GM18858 (cell line): ENCODE measurements at regions not wholly inside any gene's neighbourhood (a gene's known extent, or its start where the extent isn't known, plus 50 kb on each side); places are given as distances from the start of the nearest gene placed in this dataset.
"Not testable (repeated sequence)": the region's sequence is repeated elsewhere in the genome, so short reads cannot be mapped to it uniquely, and the experiment has no call there.

ENCODE experiments used
- ATAC-seq: cut with Tn5 transposase; IDR thresholded peaks from one replicate; pipeline ENCODE4 v1.9.1; 2021; ENCODE audit not compliant: unreplicated experiment

GRCh38 chr11:39678996-39679395 lies 1780.5 kb downstream of the LRRC4C start:
- ATAC-seq, result no peak

- ATAC-seq, result no peak
Measured at GRCh38 chr11:39675171-39675570, 1784.3 kb downstream of the LRRC4C start.

GRCh38 chr11:39674761-39675160 lies 1784.7 kb downstream of the LRRC4C start:
- no peak for ATAC-seq

GRCh38 chr11:39674024-39674423 lies 1785.4 kb downstream of the LRRC4C start:
- no peak for ATAC-seq

- ATAC-seq, result no peak
Measured at GRCh38 chr11:39668640-39669039, 1790.8 kb downstream of the LRRC4C start.

GRCh38 chr11:39664023-39664422 lies 1795.4 kb downstream of the LRRC4C start:
- ATAC-seq, result no peak

GRCh38 chr11:39661890-39662289 lies 1797.6 kb downstream of the LRRC4C start:
- no peak for ATAC-seq

- no peak for ATAC-seq
Measured at GRCh38 chr11:39651857-39652461, 1807.5 kb downstream of the LRRC4C start.

- ATAC-seq, result no peak
Measured at GRCh38 chr11:39641751-39642150, 1817.7 kb downstream of the LRRC4C start.

GRCh38 chr11:39630365-39630764 lies 1829.1 kb downstream of the LRRC4C start:
- ATAC-seq, result no peak

- no peak for ATAC-seq
Measured at GRCh38 chr11:39628311-39628710, 1831.1 kb downstream of the LRRC4C start.

- ATAC-seq, result not testable (repeated sequence)
Measured at GRCh38 chr11:39620309-39620708, 1839.1 kb downstream of the LRRC4C start.

- no peak for ATAC-seq
Measured at GRCh38 chr11:39617971-39618370, 1841.5 kb downstream of the LRRC4C start.

- no peak for ATAC-seq
Measured at GRCh38 chr11:39589391-39589790, 1870.1 kb downstream of the LRRC4C start.

GRCh38 chr11:39586036-39586435 lies 1873.4 kb downstream of the LRRC4C start:
- ATAC-seq, result no peak

- no peak for ATAC-seq
Measured at GRCh38 chr11:39571081-39571480, 1888.4 kb downstream of the LRRC4C start.

GRCh38 chr11:39570526-39570925 lies 1888.9 kb downstream of the LRRC4C start:
- ATAC-seq, result no peak

- ATAC-seq, result no peak
Measured at GRCh38 chr11:39569789-39570188, 1889.7 kb downstream of the LRRC4C start.

GRCh38 chr11:39542460-39542859 lies 1917.0 kb downstream of the LRRC4C start:
- no peak for ATAC-seq

- ATAC-seq, result no peak
Measured at GRCh38 chr11:39541945-39542351, 1917.5 kb downstream of the LRRC4C start.

- not testable (repeated sequence) for ATAC-seq
Measured at GRCh38 chr11:39536323-39536722, 1923.1 kb downstream of the LRRC4C start.
